Fibroblast of mammary gland (primary cell): ENCODE measurements at regions not wholly inside any gene's neighbourhood (a gene's known extent, or its start where the extent isn't known, plus 50 kb on each side); places are given as distances from the start of the nearest gene placed in this dataset.
"Not testable (repeated sequence)": the region's sequence is repeated elsewhere in the genome, so short reads cannot be mapped to it uniquely, and the experiment has no call there.

Source experiments
- DNase-seq: peaks from one replicate; pipeline ENCODE4 v3.0.0-alpha.2; 2010; ENCODE audit warnings: low read depth
- H3K4me3 ChIP-seq: 2 replicates; pipeline ENCODE4 v1.5.1; 2011; ENCODE audit warnings: low read depth, mild to moderate bottlenecking, low read length, moderate library complexity; ENCODE audit not compliant: control insufficient read depth
- CTCF ChIP-seq: conservative IDR thresholded peaks from 2 replicates; pipeline ENCODE4 v1.5.1; 2011; ENCODE audit warnings: low read depth, low read length, inconsistent platforms; ENCODE audit not compliant: control insufficient read depth, insufficient read depth

DNA sequence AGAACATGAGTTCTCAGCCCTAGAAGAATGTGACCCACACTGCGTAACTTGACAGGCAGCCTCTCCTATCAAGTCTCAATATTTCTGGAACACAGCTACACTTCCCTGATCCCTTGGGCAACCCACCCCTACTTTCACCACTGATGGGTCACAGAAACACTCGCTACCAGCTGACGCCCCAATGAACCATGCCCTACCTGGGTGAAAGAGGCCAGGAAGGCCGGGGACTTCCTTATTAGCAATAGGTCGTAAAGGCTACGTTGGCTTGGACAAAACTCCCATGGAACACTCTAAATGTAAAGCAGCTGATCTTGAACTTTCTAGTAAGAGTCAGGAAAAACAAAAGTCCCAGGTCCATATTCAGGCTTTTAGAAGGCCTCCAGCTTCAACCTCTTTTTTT lies 202.3 kb upstream of the KCTD7 start:
- H3K4me3 ChIP-seq: no peak overlapping the region
- no peak for TF ChIP-seq CTCF
- DNase-seq: no peak

DNA sequence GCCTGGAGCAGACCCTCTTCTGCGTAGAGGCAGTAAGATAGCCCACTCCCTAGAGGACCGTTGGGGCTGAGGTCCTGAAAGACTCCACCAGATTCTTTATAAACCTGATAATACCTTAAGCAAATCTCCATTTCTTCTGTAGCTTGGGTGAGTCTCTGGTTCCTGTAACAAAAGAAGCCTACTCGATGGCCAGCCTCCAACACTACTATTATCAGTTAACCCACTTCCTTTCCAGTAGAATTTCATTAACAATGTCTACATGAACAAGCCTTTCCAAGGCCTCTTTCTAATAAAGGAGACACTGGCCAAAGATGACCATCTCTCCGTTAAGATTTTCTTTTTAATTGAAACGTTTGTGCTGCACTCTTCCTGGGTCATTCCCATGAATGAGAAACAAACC lies 201.7 kb upstream of the KCTD7 start:
- no peak overlapping the region for H3K4me3 ChIP-seq
- TF ChIP-seq CTCF: no peak
- no peak for DNase-seq

- DNase-seq: no peak
- no peak for TF ChIP-seq CTCF
These were observed 200.7 kb upstream of the KCTD7 start for GRCh38 chr7:66427956-66428355.

DNA sequence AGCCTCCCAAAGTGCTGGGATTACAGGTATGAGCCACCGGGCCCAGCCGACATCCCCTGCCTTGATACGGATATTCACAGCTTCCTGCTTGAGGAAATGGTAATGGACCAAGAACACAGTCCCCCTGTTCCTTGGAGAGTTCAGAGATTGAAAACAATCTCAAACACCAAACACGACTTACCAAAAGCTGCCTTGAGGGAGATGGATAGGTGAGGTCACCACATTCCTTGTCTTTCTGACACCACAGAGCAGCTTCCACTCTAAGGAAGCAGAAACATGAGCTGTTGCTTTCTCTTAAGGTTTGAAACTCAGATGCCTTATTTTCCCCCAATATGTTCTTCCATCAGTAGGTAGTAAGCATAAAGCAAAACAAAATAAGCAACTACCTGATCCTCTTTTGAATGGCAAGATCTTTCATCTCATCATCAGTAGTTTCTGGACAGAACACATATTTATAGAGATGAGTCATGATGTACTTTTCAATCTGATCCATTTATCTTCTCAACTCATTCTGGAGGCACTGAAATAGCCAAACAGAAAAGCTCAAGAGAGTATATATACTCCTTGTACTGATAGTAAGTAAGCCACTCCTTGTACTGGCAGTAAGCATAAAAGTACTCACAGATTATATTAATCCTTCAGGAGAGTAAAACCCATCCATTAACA lies 199.1 kb upstream of the KCTD7 start:
- DNase-seq: peak; percentile 16
- no peak for TF ChIP-seq CTCF
- H3K4me3 ChIP-seq: no peak overlapping the region

More at GRCh38 chr7:66427956-66428355, 200.7 kb upstream of the KCTD7 start:
- no peak overlapping the region for H3K4me3 ChIP-seq

- DNase-seq: no peak
- TF ChIP-seq CTCF: no peak
- H3K4me3 ChIP-seq: no peak overlapping the region
These were observed 198.5 kb upstream of the KCTD7 start for GRCh38 chr7:66430164-66430545.

GRCh38 chr7:66438703-66439405 lies 189.8 kb upstream of the KCTD7 start:
- DNase-seq, H3K4me3 ChIP-seq: not testable (repeated sequence)

DNA sequence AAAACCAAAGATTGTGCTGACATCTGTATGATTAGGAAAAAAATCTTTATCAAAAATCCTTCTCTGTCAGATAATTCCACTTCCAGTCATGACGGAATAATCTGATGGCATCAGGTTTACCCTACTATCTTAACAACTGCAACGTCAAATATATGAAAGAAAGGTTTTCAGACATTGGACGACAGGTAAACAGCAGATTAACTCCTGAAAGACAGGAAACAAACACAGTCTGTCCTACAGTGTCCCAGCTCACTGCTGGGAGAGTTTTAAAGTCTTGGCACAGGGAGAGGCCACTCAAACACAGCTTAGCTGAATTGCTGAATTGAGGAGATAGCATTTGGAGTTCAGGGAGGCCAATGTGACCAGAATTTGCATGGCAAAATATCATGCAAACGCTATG lies 186.3 kb upstream of the KCTD7 start:
- TF ChIP-seq CTCF: no peak
- no peak overlapping the region for H3K4me3 ChIP-seq
- no peak for DNase-seq
